HepG2 (cell line): ENCODE measurements at regions not wholly inside any gene's neighbourhood (a gene's known extent, or its start where the extent isn't known, plus 50 kb on each side); places are given as distances from the start of the nearest gene placed in this dataset.

Experiments used
- ATAC-seq: fragments of 200-7000 bp; cut with Tn5 transposase; 3 replicates; pipeline ENCODE4 v1.9.1; 2020; ENCODE audit warnings: mild to moderate bottlenecking, moderate library complexity
- BruUV-seq: library from RNA; stranded (reverse); fragments of 400-500 nt; replicated peaks from 2 replicates; lab custom pipeline; 2021; lab: Mats Ljungman, UMichigan
- CTCF ChIA-PET: fragments of 300-600 bp; formaldehyde crosslinking; extraction: SDS; loops from one replicate; lab custom pipeline; 2021; ENCODE audit warnings: low total read pairs, inconsistent platforms, low intra/inter-chr PET ratio; lab: Yijun Ruan, JAX
- POLR2A ChIA-PET: fragments of 350-600 bp; sonication (Branson Sonifier 250); formaldehyde crosslinking; loops from one replicate; lab custom pipeline; 2020; ENCODE audit warnings: antibody characterized with exemption, inconsistent platforms; lab: Yijun Ruan, JAX
- DNase-seq: peaks from one replicate; pipeline ENCODE4 v3.0.0-alpha.2; 2015; ENCODE audit warnings: low spot score
- FAIRE-seq: peaks from 3 replicates; lab custom pipeline; 2011; peaks lifted over from hg19 to GRCh38; lab: Jason Lieb, UNC
- H2AFZ ChIP-seq: one replicate; pipeline ENCODE4 v1.6.1; 2011; ENCODE audit warnings: low read length, inconsistent platforms
- H3K27ac ChIP-seq: fragments of 300-600 bp; 3 replicates; pipeline ENCODE4 v1.8.0; 2011; ENCODE audit warnings: mixed run types, mild to moderate bottlenecking, mixed read lengths, low read length, inconsistent platforms; ENCODE audit not compliant: insufficient read depth; ENCODE audit errors: extremely low read length
- H3K27me3 ChIP-seq, 2 experiments: fragments of 200-600 bp in 1 of 2; 2 replicates in 1 of 2; 3 replicates in 1 of 2; pipeline versions ENCODE4 v1.6.0 to v1.8.0; 2011; ENCODE audit warnings: low read length in 2 of 2, mild to moderate bottlenecking in 2 of 2, moderate library complexity in 2 of 2, inconsistent platforms in 1 of 2; ENCODE audit not compliant: insufficient read depth in 2 of 2, control insufficient read depth in 1 of 2
- H3K36me3 ChIP-seq, 2 experiments: fragments of 200-600 bp in 1 of 2; replicated peaks in 1 of 2; 2 replicates in 1 of 2; 3 replicates in 1 of 2; pipeline versions ENCODE4 v1.5.1 to v1.8.0; 2011; ENCODE audit warnings: low read length in 2 of 2, inconsistent platforms in 1 of 2; ENCODE audit not compliant: insufficient read depth in 2 of 2, control insufficient read depth in 1 of 2
- H3K4me1 ChIP-seq: 2 replicates; pipeline ENCODE4 v1.5.1; 2012; ENCODE audit warnings: low read length, inconsistent platforms; ENCODE audit not compliant: insufficient read depth
- H3K4me2 ChIP-seq: 2 replicates; pipeline ENCODE4 v1.6.0; 2011; ENCODE audit warnings: low read depth, low read length, inconsistent platforms
- H3K4me3 ChIP-seq, 3 experiments: fragments of 200-600 bp in 1 of 3; sonication (generic), shearing (Covaris generic) in 1 of 3; replicated peaks in 1 of 3; 2 replicates each; pipeline ENCODE4 v1.5.1; 2011 to 2016; ENCODE audit warnings: low read length in 3 of 3, inconsistent platforms in 2 of 3, low read depth in 2 of 3, mild to moderate bottlenecking in 2 of 3, control low read depth in 1 of 3, mixed read lengths in 1 of 3; ENCODE audit not compliant: insufficient read depth in 1 of 3
- H3K79me2 ChIP-seq: one replicate; pipeline ENCODE4 v1.6.1; 2011; ENCODE audit warnings: low read length, inconsistent platforms; ENCODE audit not compliant: insufficient read depth
- H3K9ac ChIP-seq: 2 replicates; pipeline ENCODE4 v1.6.0; 2011; ENCODE audit warnings: mild to moderate bottlenecking, low read depth, low read length, inconsistent platforms; ENCODE audit not compliant: insufficient read depth
- H3K9me3 ChIP-seq: 2 replicates; pipeline ENCODE4 v1.5.1; 2012; ENCODE audit warnings: mild to moderate bottlenecking, low read length
- H4K20me1 ChIP-seq: 2 replicates; pipeline ENCODE4 v1.6.0; 2011; ENCODE audit warnings: inconsistent platforms, mild to moderate bottlenecking, low read length, moderate library complexity; ENCODE audit not compliant: insufficient read depth
- ATAD3A ChIP-seq: sonication (generic); formaldehyde crosslinking; IDR thresholded peaks from 2 replicates; pipeline ENCODE4 v1.4.0; 2020; ENCODE audit warnings: missing genetic modification reagents
- ELF1 ChIP-seq: sonication (generic); formaldehyde crosslinking; IDR thresholded peaks from 2 replicates; pipeline ENCODE4 v1.4.0; 2020; ENCODE audit warnings: missing genetic modification reagents
- EZH2 ChIP-seq: conservative IDR thresholded peaks from 2 replicates; pipeline ENCODE4 v1.6.1; 2012; ENCODE audit warnings: mild to moderate bottlenecking, low read depth, low read length, moderate library complexity
- LCORL ChIP-seq, 2 experiments: fragments of 450-650 bp in 1 of 2; sonication (generic) in 1 of 2; formaldehyde crosslinking in 1 of 2; IDR thresholded peaks; 2 replicates each; pipeline versions ENCODE4 v1.5.0 to v1.6.1; 2017 to 2020; ENCODE audit warnings: antibody characterized with exemption in 1 of 2, missing genetic modification reagents in 1 of 2
- NCOA2 ChIP-seq: sonication (generic); formaldehyde crosslinking; IDR thresholded peaks from 2 replicates; pipeline ENCODE4 v1.8.0; 2022; ENCODE audit warnings: inconsistent platforms
- NFE2 ChIP-seq: sonication (generic); formaldehyde crosslinking; IDR thresholded peaks from 2 replicates; pipeline ENCODE4 v1.4.0; 2020; ENCODE audit warnings: missing genetic modification reagents
- ZFY ChIP-seq: sonication (generic); formaldehyde crosslinking; IDR thresholded peaks from 2 replicates; pipeline ENCODE4 v1.4.0; 2020; ENCODE audit warnings: missing genetic modification reagents
- ZNF224 ChIP-seq: sonication (generic); formaldehyde crosslinking; IDR thresholded peaks from 2 replicates; pipeline ENCODE4 v1.5.0; 2020; ENCODE audit warnings: mild to moderate bottlenecking, missing genetic modification reagents
- ZNF234 ChIP-seq: sonication (generic); formaldehyde crosslinking; conservative IDR thresholded peaks from 2 replicates; pipeline ENCODE4 v1.5.1; 2020; ENCODE audit warnings: mild to moderate bottlenecking, missing genetic modification reagents
- ZNF253 ChIP-seq: sonication (generic); formaldehyde crosslinking; IDR thresholded peaks from 2 replicates; pipeline ENCODE4 v1.8.0; 2022; ENCODE audit warnings: mild to moderate bottlenecking, missing genetic modification reagents, borderline replicate concordance
- ZNF607 ChIP-seq: sonication (generic); formaldehyde crosslinking; IDR thresholded peaks from 2 replicates; pipeline ENCODE4 v1.5.1; 2020; ENCODE audit warnings: missing genetic modification reagents, mild to moderate bottlenecking, borderline replicate concordance
- WGBS: methylation state at CpG from one replicate; pipeline ENCODE4 v1.1.6; 2017; ENCODE audit warnings: low lambda C conversion rate; 5-methylcytosine and 5-hydroxymethylcytosine counted together
- in situ Hi-C: cut with HindIII; loops from 2 replicates; pipeline ENCODE4 v1.10.0; 2017; ENCODE audit warnings: low pct_unique_long_range_greater_than_20kb; ENCODE audit not compliant: extremely low pct_ligation_motif_present
- intact Hi-C: fragments of 100-400 bp; cut with micrococcal nuclease; formaldehyde crosslinking; loops from one replicate; pipeline ENCODE4 v1.10.0; 2022; ENCODE audit not compliant: unreplicated experiment
- TF ChIP-seq, protein P1 (sequence below): sonication (generic); formaldehyde crosslinking; IDR thresholded peaks from 2 replicates; pipeline ENCODE4 v1.8.0; 2022; ENCODE audit warnings: missing genetic modification reagents, low read depth, mild to moderate bottlenecking, borderline replicate concordance
- TF ChIP-seq, protein P2 (sequence below): sonication (generic); formaldehyde crosslinking; IDR thresholded peaks from 2 replicates; pipeline ENCODE4 v1.5.0; 2020; ENCODE audit warnings: missing genetic modification reagents
- TF ChIP-seq, protein P3 (sequence below): sonication (generic); formaldehyde crosslinking; IDR thresholded peaks from 2 replicates; pipeline ENCODE4 v1.5.0; 2020; ENCODE audit warnings: missing genetic modification reagents
- TF ChIP-seq, protein P4 (sequence below): sonication (generic); formaldehyde crosslinking; IDR thresholded peaks from 2 replicates; pipeline ENCODE4 v1.4.0; 2020; ENCODE audit warnings: mild to moderate bottlenecking, missing genetic modification reagents, borderline replicate concordance
- TF ChIP-seq, protein P5 (sequence below): sonication (generic); formaldehyde crosslinking; IDR thresholded peaks from 2 replicates; pipeline ENCODE4 v1.8.1; 2022; ENCODE audit warnings: low read depth, mild to moderate bottlenecking, missing genetic modification reagents

DNA sequence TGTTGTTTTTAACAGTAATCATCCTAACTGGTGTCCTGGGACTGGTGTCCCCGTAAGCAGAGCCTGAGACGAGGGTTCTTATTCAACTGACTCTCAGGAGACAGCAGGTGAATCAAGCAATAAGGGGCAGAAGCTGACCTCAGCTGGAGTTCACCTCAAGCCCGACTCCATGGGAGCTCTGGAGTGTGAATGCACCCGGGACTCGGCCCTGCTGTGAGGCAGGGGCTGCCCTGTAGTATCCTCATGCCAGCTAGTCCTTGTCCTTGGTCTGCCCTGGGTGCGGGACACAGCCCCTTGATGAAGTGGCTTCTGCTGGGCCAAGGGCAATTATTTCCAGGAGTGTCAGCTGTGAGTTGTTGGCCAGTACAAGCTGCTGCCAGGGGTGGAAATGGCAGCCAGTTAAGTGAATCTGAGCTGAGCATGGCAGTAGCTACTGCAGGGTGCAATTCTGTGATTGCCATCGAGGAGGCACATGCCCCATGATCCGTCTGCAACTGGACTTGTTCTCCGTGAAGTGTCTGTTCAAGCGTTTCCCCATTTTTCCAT, 54.9 kb upstream of the OTOS start:
- intact Hi-C loops (no loop called here), in situ Hi-C loops (no loop called here)
- BruUV-seq: no TSS peak
- Histone ChIP-seq H3K4me2 (no peak overlapping the region), H2AFZ (no peak overlapping the region), H3K9me3 (no peaks in the 10 kb centered on the region), H3K27ac (no peak overlapping the region), H3K4me1 (no peaks in the 10 kb centered on the region), H3K4me3 (no peak overlapping the region), H3K27me3 (peaks cover 8 to 62% of the 10 kb centered on the region in 2 experiments), H3K79me2 (no peaks in the 10 kb centered on the region), H3K9ac (no peak overlapping the region), H4K20me1 (no peaks in the 10 kb centered on the region), H3K36me3 (no peaks in the 10 kb centered on the region)
- ATAC-seq (no peak), FAIRE-seq (no peak), DNase-seq (no peak)
- POLR2A ChIA-PET: no interaction called here
- 18% methylated on average over 10 of the region's 10 CpGs for WGBS
- CTCF ChIA-PET: no interaction called here
- no peak for TF ChIP-seq ZNF607 (CRISPR knock-in tag)
- TF ChIP-seq ZNF234 (CRISPR knock-in tag): no peak
- TF ChIP-seq, protein P1, sequence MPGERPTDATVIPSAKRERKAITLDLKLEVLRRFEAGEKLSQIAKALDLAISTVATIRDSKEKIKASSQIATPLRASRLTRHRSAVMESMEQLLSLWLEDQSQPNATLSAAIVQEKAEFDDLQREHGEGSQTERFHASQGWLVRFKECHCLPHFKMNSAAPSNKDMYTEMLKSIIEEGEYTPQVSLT (CRISPR knock-in tag): no peak
- no peak for TF ChIP-seq NCOA2 (CRISPR knock-in tag)
- TF ChIP-seq ATAD3A (CRISPR knock-in tag): no peak
- TF ChIP-seq NFE2: no peak
- TF ChIP-seq ZNF253: no peak
- TF ChIP-seq, protein P2, sequence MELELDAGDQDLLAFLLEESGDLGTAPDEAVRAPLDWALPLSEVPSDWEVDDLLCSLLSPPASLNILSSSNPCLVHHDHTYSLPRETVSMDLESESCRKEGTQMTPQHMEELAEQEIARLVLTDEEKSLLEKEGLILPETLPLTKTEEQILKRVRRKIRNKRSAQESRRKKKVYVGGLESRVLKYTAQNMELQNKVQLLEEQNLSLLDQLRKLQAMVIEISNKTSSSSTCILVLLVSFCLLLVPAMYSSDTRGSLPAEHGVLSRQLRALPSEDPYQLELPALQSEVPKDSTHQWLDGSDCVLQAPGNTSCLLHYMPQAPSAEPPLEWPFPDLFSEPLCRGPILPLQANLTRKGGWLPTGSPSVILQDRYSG (CRISPR knock-in tag): no peak
- no peak for TF ChIP-seq ELF1
- TF ChIP-seq, protein P3, sequence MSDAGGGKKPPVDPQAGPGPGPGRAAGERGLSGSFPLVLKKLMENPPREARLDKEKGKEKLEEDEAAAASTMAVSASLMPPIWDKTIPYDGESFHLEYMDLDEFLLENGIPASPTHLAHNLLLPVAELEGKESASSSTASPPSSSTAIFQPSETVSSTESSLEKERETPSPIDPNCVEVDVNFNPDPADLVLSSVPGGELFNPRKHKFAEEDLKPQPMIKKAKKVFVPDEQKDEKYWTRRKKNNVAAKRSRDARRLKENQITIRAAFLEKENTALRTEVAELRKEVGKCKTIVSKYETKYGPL: no peak
- TF ChIP-seq ZFY (CRISPR knock-in tag): no peak
- TF ChIP-seq, protein P4, sequence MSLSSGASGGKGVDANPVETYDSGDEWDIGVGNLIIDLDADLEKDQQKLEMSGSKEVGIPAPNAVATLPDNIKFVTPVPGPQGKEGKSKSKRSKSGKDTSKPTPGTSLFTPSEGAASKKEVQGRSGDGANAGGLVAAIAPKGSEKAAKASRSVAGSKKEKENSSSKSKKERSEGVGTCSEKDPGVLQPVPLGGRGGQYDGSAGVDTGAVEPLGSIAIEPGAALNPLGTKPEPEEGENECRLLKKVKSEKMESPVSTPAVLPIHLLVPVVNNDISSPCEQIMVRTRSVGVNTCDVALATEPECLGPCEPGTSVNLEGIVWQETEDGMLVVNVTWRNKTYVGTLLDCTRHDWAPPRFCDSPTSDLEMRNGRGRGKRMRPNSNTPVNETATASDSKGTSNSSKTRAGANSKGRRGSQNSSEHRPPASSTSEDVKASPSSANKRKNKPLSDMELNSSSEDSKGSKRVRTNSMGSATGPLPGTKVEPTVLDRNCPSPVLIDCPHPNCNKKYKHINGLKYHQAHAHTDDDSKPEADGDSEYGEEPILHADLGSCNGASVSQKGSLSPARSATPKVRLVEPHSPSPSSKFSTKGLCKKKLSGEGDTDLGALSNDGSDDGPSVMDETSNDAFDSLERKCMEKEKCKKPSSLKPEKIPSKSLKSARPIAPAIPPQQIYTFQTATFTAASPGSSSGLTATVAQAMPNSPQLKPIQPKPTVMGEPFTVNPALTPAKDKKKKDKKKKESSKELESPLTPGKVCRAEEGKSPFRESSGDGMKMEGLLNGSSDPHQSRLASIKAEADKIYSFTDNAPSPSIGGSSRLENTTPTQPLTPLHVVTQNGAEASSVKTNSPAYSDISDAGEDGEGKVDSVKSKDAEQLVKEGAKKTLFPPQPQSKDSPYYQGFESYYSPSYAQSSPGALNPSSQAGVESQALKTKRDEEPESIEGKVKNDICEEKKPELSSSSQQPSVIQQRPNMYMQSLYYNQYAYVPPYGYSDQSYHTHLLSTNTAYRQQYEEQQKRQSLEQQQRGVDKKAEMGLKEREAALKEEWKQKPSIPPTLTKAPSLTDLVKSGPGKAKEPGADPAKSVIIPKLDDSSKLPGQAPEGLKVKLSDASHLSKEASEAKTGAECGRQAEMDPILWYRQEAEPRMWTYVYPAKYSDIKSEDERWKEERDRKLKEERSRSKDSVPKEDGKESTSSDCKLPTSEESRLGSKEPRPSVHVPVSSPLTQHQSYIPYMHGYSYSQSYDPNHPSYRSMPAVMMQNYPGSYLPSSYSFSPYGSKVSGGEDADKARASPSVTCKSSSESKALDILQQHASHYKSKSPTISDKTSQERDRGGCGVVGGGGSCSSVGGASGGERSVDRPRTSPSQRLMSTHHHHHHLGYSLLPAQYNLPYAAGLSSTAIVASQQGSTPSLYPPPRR (CRISPR knock-in tag): no peak
- no peak for TF ChIP-seq LCORL (IDR thresholded peaks at IDR 0.05)
- no peak for TF ChIP-seq LCORL (CRISPR knock-in tag; IDR thresholded peaks at IDR 0.05)
- TF ChIP-seq EZH2: no peak
- TF ChIP-seq, protein P5, sequence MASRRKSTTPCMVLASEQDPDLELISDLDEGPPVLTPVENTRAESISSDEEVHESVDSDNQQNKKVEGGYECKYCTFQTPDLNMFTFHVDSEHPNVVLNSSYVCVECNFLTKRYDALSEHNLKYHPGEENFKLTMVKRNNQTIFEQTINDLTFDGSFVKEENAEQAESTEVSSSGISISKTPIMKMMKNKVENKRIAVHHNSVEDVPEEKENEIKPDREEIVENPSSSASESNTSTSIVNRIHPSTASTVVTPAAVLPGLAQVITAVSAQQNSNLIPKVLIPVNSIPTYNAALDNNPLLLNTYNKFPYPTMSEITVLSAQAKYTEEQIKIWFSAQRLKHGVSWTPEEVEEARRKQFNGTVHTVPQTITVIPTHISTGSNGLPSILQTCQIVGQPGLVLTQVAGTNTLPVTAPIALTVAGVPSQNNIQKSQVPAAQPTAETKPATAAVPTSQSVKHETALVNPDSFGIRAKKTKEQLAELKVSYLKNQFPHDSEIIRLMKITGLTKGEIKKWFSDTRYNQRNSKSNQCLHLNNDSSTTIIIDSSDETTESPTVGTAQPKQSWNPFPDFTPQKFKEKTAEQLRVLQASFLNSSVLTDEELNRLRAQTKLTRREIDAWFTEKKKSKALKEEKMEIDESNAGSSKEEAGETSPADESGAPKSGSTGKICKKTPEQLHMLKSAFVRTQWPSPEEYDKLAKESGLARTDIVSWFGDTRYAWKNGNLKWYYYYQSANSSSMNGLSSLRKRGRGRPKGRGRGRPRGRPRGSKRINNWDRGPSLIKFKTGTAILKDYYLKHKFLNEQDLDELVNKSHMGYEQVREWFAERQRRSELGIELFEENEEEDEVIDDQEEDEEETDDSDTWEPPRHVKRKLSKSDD (CRISPR knock-in tag): no peak
- no peak for TF ChIP-seq ZNF224
